Non-pigmented ciliary epithelial cell (primary cell): ENCODE measurements at regions not wholly inside any gene's neighbourhood (a gene's known extent, or its start where the extent isn't known, plus 50 kb on each side); places are given as distances from the start of the nearest gene placed in this dataset.

ENCODE experiments used
- DNase-seq: peaks from one replicate; pipeline ENCODE4 v3.0.0-alpha.2; 2010; ENCODE audit warnings: low read depth

GRCh38 chr14:58783792-58784511 lies 146.2 kb downstream of the DACT1 start:
- DNase-seq, result no peak

GRCh38 chr14:58784931-58785330 lies 147.2 kb downstream of the DACT1 start:
- DNase-seq, result no peak

GRCh38 chr14:58785701-58786100 lies 147.9 kb downstream of the DACT1 start:
- no peak for DNase-seq

- DNase-seq, result no peak
Measured at GRCh38 chr14:58787592-58787991, 149.8 kb downstream of the DACT1 start.

- DNase-seq, result no peak
Measured at GRCh38 chr14:58788655-58789503, 151.1 kb downstream of the DACT1 start.

DNA sequence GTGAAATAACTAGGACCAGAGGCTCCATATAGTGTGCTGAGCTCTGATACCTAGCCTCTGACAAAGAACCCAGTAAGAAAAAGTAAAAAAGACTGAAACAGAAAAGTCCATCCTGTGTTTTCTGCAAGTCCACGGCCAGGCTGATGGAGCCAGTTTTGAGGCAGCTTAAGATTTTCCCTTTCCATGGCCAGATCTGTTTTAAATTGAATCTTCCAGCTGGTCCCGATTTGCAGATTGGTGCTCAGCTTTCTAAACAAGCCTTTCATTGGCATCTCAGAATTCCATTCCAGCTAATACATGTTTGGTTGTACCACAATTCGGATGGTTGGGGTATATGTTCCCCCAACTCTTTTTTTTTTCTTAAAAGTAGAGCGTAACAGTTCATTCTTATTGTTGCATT lies 152.0 kb downstream of the DACT1 start:
- no peak for DNase-seq

DNA sequence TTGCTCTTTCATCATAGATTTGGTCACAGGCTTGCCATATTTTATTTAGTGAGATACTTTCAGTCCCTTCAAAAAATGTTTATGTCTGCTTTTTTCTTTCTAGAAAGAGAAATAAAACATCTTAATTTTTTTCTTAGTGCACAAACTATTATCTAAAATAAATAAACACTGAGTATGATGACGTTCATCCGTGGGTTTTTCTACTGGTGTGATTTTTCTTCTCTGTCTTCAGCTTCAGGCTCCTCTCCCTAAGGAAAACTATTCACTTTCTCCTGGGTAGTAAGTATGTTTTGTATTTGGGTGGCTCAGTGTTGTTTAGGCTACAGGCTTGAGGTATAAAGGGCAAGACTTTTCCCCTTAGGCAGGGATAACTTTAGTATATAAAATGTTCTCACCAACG lies 154.7 kb downstream of the DACT1 start:
- no peak for DNase-seq

GRCh38 chr14:58793131-58793740 lies 155.5 kb downstream of the DACT1 start:
- DNase-seq, result no peak

GRCh38 chr14:58794993-58795762 lies 157.4 kb downstream of the DACT1 start:
- DNase-seq, result no peak

- no peak for DNase-seq
Measured at GRCh38 chr14:58796242-58797009, 158.7 kb downstream of the DACT1 start.

DNA sequence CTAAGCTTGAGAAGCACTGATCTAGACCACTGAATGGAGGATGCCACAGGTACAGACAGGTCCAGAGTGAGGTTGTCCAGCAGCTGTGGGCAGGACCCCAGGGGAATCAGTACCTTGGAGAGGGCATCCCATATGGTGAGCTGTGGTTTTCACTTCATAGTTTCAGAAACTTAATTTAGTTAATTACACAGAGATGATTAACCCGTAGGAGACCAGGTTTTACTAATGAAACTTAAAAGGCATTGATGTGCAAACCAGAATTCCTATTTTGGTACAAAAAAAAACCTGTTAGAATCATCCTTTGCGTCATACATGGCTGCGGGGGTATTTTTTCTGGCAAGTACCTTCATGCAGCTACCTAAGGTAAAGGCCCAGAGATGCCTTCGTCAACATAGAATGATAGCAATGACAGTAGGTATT lies 159.3 kb downstream of the DACT1 start:
- no peak for DNase-seq

GRCh38 chr14:58798173-58798572 lies 160.4 kb downstream of the DACT1 start:
- DNase-seq, result no peak

DNA sequence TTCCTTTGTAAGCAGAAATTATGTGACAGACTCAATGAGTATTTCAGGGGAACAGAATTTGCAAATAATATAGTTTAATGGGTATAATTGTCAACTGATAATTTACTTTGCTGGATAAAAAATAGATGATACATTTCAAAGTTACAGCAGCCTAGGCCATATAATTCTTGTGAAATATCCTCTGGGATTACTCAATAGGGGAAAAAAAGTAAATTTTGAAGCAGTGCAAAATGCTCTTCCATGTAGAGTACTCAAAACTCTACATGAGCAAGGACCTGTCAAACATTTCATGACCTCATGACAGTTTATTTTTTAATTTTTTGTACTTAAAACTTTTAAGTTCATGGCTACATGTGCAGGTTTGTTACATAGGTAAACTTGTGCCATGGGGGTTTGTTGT lies 163.3 kb downstream of the DACT1 start:
- no peak for DNase-seq

DNA sequence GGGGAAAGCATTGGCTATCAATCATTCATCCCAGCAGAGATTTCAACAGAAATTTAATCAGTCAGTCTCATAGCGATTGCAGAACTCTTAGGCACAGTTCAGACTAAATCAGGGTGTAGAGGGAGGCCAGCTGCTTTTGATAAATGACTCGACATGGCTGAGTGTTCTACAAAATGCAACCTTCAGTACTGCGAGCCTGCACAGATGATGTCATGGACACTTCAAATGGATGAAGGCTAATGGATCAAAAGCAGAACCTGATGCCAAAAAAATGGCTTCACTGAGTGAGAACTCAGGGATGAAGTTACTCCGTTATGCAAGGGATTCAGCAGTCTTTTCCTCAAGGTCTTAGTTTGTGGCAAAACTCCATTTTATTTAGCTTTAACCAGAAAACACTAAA lies 167.3 kb downstream of the DACT1 start:
- DNase-seq, result no peak

- DNase-seq, result no peak
Measured at GRCh38 chr14:58805605-58806409, 168.0 kb downstream of the DACT1 start.

- no peak for DNase-seq
Measured at GRCh38 chr14:58807191-58807590, 169.4 kb downstream of the DACT1 start.

- DNase-seq, result peak; percentile 28
Measured at GRCh38 chr14:58808828-58809227, 171.1 kb downstream of the DACT1 start.

GRCh38 chr14:58809520-58809919 lies 171.8 kb downstream of the DACT1 start:
- no peak for DNase-seq

DNA sequence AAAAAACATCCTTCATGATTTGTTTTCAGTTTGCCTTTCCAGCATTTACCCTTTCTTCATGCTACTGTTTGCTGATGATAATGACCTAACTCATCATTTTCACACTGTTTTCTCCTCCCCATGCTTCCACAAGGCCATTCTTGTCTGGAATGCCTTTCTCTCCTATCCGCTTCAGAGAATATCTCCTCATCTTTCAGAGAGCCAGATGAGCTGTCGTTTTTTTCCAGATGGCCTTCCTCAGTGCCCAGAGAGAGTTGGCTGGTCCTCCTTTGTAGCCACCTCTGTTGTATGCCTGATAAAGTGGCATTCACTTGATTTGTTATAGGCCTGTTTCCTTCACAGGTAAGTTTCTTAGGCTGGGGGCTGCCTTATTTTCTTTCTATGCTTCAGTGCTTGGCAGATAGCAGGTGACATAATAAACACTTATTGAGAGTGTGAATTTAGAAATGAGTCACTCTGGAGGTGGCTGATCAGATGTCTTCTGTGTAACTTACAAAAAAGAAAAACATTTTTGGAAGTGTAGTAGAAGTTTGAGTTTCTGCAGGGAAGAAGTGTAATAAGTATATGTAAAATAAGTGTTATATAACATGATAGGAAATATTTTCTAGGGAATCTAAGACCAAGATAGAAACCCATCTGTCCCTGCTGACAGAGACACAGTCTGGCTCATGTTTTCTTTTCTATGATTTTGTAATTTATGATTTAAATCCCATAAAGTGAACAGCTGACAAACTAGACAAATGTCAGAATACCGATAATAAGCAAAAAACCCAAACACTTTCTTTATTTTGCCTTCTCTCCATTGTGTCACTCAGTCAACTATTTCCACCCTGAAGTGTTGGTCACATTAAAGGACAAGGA lies 174.5 kb downstream of the DACT1 start:
- no peak for DNase-seq

GRCh38 chr14:58813745-58814144 lies 176.0 kb downstream of the DACT1 start:
- no peak for DNase-seq
